ENCODE measurements at regions not wholly inside any gene's neighbourhood (a gene's known extent, or its start where the extent isn't known, plus 50 kb on each side); places are given as distances from the start of the nearest gene placed in this dataset.
A peak's percentile ranks its signal among the peaks of the same experiment; 100 is the strongest.

DNA sequence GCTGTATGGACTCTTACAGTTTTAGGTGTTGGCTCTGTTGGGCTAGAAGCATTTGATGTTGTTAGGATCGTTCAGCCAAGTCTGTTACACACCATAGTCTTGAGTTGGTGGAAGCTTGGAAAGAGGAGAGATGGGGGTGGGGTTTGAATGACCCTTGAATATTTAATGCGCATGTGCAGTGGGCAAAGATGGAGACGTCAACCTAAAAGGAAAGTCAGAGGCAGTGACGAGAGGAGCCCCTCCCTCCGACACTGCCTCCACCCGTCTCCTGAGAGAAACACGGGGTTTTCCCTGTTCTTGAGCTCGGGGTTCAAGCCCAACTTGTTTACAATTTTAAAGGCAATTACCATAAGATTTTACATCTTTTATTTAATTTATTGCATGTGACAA, 311.4 kb downstream of the SHQ1 start:
- DNase-seq (ENCODE audit: low read depth), result no peak
- TF ChIP-seq POLR2A (IDR thresholded peaks at IDR 0.05; ENCODE audit: extremely low read depth, insufficient read length) (no peak), CTCF (IDR thresholded peaks at IDR 0.05; ENCODE audit: low read depth, low read length) (no peak), MYC (IDR thresholded peaks at IDR 0.05; ENCODE audit: low read depth, low read length) (no peak), MAX (IDR thresholded peaks at IDR 0.05; ENCODE audit: low read depth, low read length) (no peak)
- H3K4me3 ChIP-seq (ENCODE audit: low read depth, low read length), result no peak overlapping the region

- no peak for DNase-seq (ENCODE audit: low read depth)
- no peak for TF ChIP-seq POLR2A (IDR thresholded peaks at IDR 0.05; ENCODE audit: extremely low read depth, insufficient read length)
- TF ChIP-seq MAX (IDR thresholded peaks at IDR 0.05; ENCODE audit: low read depth, low read length), result no peak
- no peak for TF ChIP-seq MYC (IDR thresholded peaks at IDR 0.05; ENCODE audit: low read depth, low read length)
These were observed 311.9 kb downstream of the SHQ1 start for GRCh38 chr3:72536206-72536877.

GRCh38 chr3:72535772-72536171, 312.5 kb downstream of the SHQ1 start:
- DNase-seq (ENCODE audit: low read depth), result no peak
- TF ChIP-seq MAX (IDR thresholded peaks at IDR 0.05; ENCODE audit: low read depth, low read length) (no peak), MYC (IDR thresholded peaks at IDR 0.05; ENCODE audit: low read depth, low read length) (no peak), POLR2A (IDR thresholded peaks at IDR 0.05; ENCODE audit: extremely low read depth, insufficient read length) (no peak), CTCF (IDR thresholded peaks at IDR 0.05; ENCODE audit: low read depth, low read length) (no peak)
- no peak overlapping the region for H3K4me3 ChIP-seq (ENCODE audit: low read depth, low read length)

More at GRCh38 chr3:72536206-72536877, 311.9 kb downstream of the SHQ1 start:
- H3K4me3 ChIP-seq (ENCODE audit: low read depth, low read length), result no peak overlapping the region

DNA sequence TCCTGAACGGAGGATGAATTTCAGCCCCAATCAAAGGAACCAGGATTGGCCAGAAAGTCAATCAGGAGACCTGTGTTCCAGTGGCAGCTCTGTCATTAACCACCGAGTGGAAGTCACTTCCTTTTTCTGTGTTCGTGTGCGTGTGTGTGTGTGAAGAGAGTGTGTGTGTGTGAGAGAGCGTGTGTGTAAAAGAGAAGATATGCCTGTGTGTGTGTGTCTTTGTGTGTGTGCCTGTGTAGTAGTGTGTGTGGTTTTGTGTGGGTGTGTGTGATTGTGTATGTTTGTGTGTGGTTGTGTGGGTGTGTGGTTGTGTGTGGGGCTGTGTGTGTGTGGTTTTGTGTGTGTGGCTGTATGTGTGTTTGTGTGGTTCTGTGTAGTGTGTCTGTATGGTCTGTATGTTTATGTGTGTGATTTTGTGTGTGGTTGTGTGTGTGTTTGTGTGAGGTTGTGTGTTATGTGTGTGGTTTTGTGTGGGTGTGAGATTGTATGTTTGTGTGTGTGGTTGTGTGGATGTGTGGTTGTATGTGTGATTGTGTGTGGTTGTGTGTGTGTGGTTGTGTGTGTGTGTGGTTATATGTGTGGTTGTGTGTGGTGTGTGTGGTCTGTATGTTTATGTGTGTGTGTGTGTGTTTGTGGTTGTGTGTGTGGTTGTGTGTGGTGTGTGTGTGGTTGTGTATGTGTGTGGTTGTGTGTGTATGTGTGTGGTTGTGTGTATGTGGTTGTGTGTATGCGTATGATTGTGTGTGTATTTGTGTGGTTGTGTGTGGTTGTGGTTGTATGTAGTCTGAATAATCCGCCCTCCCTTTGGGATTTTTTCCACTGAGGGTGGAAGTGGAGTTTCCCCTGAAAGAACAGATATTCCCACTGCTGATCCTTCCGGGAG, 314.4 kb downstream of the SHQ1 start:
- H3K4me3 ChIP-seq (ENCODE audit: low read depth, low read length), result no peak overlapping the region
- DNase-seq (ENCODE audit: low read depth), result peak; percentile 51
- no peak for TF ChIP-seq POLR2A (IDR thresholded peaks at IDR 0.05; ENCODE audit: extremely low read depth, insufficient read length)
- TF ChIP-seq MAX (IDR thresholded peaks at IDR 0.05; ENCODE audit: low read depth, low read length), result no peak
- no peak for TF ChIP-seq MYC (IDR thresholded peaks at IDR 0.05; ENCODE audit: low read depth, low read length)
- no peak for TF ChIP-seq CTCF (IDR thresholded peaks at IDR 0.05; ENCODE audit: low read depth, low read length)

DNA sequence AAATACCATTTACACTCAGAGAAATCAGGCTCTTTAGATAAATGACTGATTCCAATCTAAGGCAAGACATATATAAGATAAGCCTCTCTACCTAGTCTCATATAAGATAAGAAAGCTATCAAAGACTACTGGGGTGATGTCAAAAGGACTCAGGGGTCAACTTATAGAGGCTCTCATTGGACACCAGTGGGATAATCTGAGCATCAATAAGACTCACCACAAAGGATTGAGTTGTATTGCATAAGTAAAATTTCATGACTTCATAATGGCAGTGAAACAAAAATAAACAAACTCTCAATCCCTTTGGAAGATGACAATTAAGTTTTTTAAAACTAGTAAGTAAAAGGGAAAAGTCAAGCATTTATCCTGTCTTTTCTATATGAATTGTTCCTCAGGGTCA, 317.8 kb downstream of the SHQ1 start:
- no peak overlapping the region for H3K4me3 ChIP-seq (ENCODE audit: low read depth, low read length)
- no peak for DNase-seq (ENCODE audit: low read depth)
- TF ChIP-seq POLR2A (IDR thresholded peaks at IDR 0.05; ENCODE audit: extremely low read depth, insufficient read length) (no peak), CTCF (IDR thresholded peaks at IDR 0.05; ENCODE audit: low read depth, low read length) (no peak), MYC (IDR thresholded peaks at IDR 0.05; ENCODE audit: low read depth, low read length) (no peak), MAX (IDR thresholded peaks at IDR 0.05; ENCODE audit: low read depth, low read length) (no peak)

- no peak for TF ChIP-seq MAX (IDR thresholded peaks at IDR 0.05; ENCODE audit: low read depth, low read length)
- no peak for TF ChIP-seq CTCF (IDR thresholded peaks at IDR 0.05; ENCODE audit: low read depth, low read length)
- no peak for TF ChIP-seq MYC (IDR thresholded peaks at IDR 0.05; ENCODE audit: low read depth, low read length)
- TF ChIP-seq POLR2A (IDR thresholded peaks at IDR 0.05; ENCODE audit: extremely low read depth, insufficient read length), result no peak
- no peak overlapping the region for H3K4me3 ChIP-seq (ENCODE audit: low read depth, low read length)
- no peak for DNase-seq (ENCODE audit: low read depth)
These were observed 319.2 kb downstream of the SHQ1 start for GRCh38 chr3:72529081-72529480.
